WTC11 (cell line): ENCODE measurements at regions not wholly inside any gene's neighbourhood (a gene's known extent, or its start where the extent isn't known, plus 50 kb on each side); places are given as distances from the start of the nearest gene placed in this dataset.

Source experiments
- ATAC-seq: fragments of 200-7000 bp; cut with Tn5 transposase; 2 replicates; pipeline ENCODE4 v1.10.0; 2021; ENCODE audit warnings: mild to moderate bottlenecking, moderate library complexity
- CTCF ChIA-PET: fragments of 300-600 bp; sonication (Branson Sonifier 250); formaldehyde crosslinking; loops from one replicate; lab custom pipeline; 2021; ENCODE audit warnings: antibody characterized with exemption; lab: Charles Lee
- POLR2A ChIA-PET: fragments of 350-600 bp; sonication (Branson Sonifier 250); formaldehyde crosslinking; loops from one replicate; lab custom pipeline; 2021; ENCODE audit warnings: antibody characterized with exemption; lab: Charles Lee
- DNase-seq: peaks from one replicate; pipeline ENCODE4 v3.0.0; 2021; ENCODE audit warnings: low spot score
- H3K27ac Mint-ChIP-seq: 2 replicates; pipeline ENCODE4 v1.8.0; 2021; ENCODE audit warnings: mixed read lengths
- H3K27me3 Mint-ChIP-seq: 2 replicates; pipeline ENCODE4 v1.8.0; 2021; ENCODE audit warnings: low read depth, mild to moderate bottlenecking, moderate library complexity, mixed read lengths
- H3K36me3 Mint-ChIP-seq: 2 replicates; pipeline ENCODE4 v1.8.0; 2021; ENCODE audit warnings: mixed read lengths
- H3K4me1 Mint-ChIP-seq: 2 replicates; pipeline ENCODE4 v1.8.0; 2022; ENCODE audit warnings: mixed read lengths
- H3K4me3 Mint-ChIP-seq: 2 replicates; pipeline ENCODE4 v1.8.0; 2021; ENCODE audit warnings: mild to moderate bottlenecking, moderate library complexity, mixed read lengths
- H3K9me3 Mint-ChIP-seq: 2 replicates; pipeline ENCODE4 v1.8.0; 2021; ENCODE audit warnings: mixed read lengths
- AFF4 ChIP-seq: sonication (generic); formaldehyde crosslinking; IDR thresholded peaks from 2 replicates; pipeline ENCODE4 v1.8.1; 2023; ENCODE audit warnings: mild to moderate bottlenecking, missing genetic modification reagents, borderline replicate concordance
- ATF2 ChIP-seq: sonication (generic); formaldehyde crosslinking; IDR thresholded peaks from 2 replicates; pipeline ENCODE4 v1.8.1; 2022; ENCODE audit warnings: low read depth, missing genetic modification reagents, borderline replicate concordance
- ELF4 ChIP-seq: sonication (generic); formaldehyde crosslinking; IDR thresholded peaks from 2 replicates; pipeline ENCODE4 v1.8.1; 2022; ENCODE audit warnings: low read depth, mild to moderate bottlenecking, moderate library complexity, missing genetic modification reagents
- EMX1 ChIP-seq: fragments of 250-450 bp; sonication (Bioruptor Pico); IDR thresholded peaks from 2 replicates; pipeline ENCODE4 v1.8.0; 2021; ENCODE audit warnings: mild to moderate bottlenecking
- MXD4 ChIP-seq: fragments of 250-450 bp; sonication (Bioruptor Pico); IDR thresholded peaks from 2 replicates; pipeline ENCODE4 v1.8.0; 2021; ENCODE audit warnings: mild to moderate bottlenecking, moderate library complexity, borderline replicate concordance
- NFYB ChIP-seq: sonication (generic); formaldehyde crosslinking; conservative IDR thresholded peaks from 2 replicates; pipeline ENCODE4 v1.8.0; 2022; ENCODE audit warnings: low read depth, missing genetic modification reagents
- NR1H2 ChIP-seq: sonication (generic); formaldehyde crosslinking; IDR thresholded peaks from 2 replicates; pipeline ENCODE4 v1.9.0; 2021; ENCODE audit warnings: mild to moderate bottlenecking, moderate library complexity, missing genetic modification reagents
- PREB ChIP-seq: sonication (generic); formaldehyde crosslinking; IDR thresholded peaks from 2 replicates; pipeline ENCODE4 v1.8.1; 2022; ENCODE audit warnings: mild to moderate bottlenecking, missing genetic modification reagents, moderate library complexity, borderline replicate concordance
- SMAD4 ChIP-seq: sonication (generic); formaldehyde crosslinking; IDR thresholded peaks from 2 replicates; pipeline ENCODE4 v1.8.0; 2022; ENCODE audit warnings: mild to moderate bottlenecking, missing genetic modification reagents
- ZNF138 ChIP-seq: sonication (generic); formaldehyde crosslinking; conservative IDR thresholded peaks from 2 replicates; pipeline ENCODE4 v1.8.1; 2022; ENCODE audit warnings: mild to moderate bottlenecking, moderate library complexity, missing genetic modification reagents
- TF ChIP-seq, protein P1 (sequence below): sonication (generic); formaldehyde crosslinking; IDR thresholded peaks from 2 replicates; pipeline ENCODE4 v1.8.1; 2023; ENCODE audit warnings: mild to moderate bottlenecking, moderate library complexity, missing genetic modification reagents
- TF ChIP-seq, protein P2 (sequence below): sonication (generic); formaldehyde crosslinking; IDR thresholded peaks from 2 replicates; pipeline ENCODE4 v1.8.0; 2022; ENCODE audit warnings: mild to moderate bottlenecking, missing genetic modification reagents
- TF ChIP-seq, protein P3 (sequence below): fragments of 250-450 bp; sonication (Bioruptor Pico); IDR thresholded peaks from 2 replicates; pipeline ENCODE4 v2.1.2; 2022; ENCODE audit warnings: mild to moderate bottlenecking, moderate library complexity
- TF ChIP-seq, protein P4 (sequence below): sonication (generic); formaldehyde crosslinking; IDR thresholded peaks from 2 replicates; pipeline ENCODE4 v1.8.1; 2023; ENCODE audit warnings: mild to moderate bottlenecking, missing genetic modification reagents

GRCh38 chr2:8522687-8523086 lies 159.2 kb upstream of the ID2 start (continued):
- TF ChIP-seq, protein P1, sequence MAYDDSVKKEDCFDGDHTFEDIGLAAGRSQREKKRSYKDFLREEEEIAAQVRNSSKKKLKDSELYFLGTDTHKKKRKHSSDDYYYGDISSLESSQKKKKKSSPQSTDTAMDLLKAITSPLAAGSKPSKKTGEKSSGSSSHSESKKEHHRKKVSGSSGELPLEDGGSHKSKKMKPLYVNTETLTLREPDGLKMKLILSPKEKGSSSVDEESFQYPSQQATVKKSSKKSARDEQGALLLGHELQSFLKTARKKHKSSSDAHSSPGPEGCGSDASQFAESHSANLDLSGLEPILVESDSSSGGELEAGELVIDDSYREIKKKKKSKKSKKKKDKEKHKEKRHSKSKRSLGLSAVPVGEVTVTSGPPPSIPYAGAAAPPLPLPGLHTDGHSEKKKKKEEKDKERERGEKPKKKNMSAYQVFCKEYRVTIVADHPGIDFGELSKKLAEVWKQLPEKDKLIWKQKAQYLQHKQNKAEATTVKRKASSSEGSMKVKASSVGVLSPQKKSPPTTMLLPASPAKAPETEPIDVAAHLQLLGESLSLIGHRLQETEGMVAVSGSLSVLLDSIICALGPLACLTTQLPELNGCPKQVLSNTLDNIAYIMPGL (CRISPR knock-in tag): no peak
- TF ChIP-seq NR1H2 (CRISPR knock-in tag): no peak
- no peak for TF ChIP-seq EMX1 (CRISPR knock-in tag)
- TF ChIP-seq, protein P2, sequence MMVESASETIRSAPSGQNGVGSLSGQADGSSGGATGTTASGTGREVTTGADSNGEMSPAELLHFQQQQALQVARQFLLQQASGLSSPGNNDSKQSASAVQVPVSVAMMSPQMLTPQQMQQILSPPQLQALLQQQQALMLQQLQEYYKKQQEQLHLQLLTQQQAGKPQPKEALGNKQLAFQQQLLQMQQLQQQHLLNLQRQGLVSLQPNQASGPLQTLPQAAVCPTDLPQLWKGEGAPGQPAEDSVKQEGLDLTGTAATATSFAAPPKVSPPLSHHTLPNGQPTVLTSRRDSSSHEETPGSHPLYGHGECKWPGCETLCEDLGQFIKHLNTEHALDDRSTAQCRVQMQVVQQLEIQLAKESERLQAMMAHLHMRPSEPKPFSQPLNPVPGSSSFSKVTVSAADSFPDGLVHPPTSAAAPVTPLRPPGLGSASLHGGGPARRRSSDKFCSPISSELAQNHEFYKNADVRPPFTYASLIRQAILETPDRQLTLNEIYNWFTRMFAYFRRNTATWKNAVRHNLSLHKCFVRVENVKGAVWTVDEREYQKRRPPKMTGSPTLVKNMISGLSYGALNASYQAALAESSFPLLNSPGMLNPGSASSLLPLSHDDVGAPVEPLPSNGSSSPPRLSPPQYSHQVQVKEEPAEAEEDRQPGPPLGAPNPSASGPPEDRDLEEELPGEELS (CRISPR knock-in tag): no peak
- TF ChIP-seq ZNF138 (CRISPR knock-in tag): no peak

DNA sequence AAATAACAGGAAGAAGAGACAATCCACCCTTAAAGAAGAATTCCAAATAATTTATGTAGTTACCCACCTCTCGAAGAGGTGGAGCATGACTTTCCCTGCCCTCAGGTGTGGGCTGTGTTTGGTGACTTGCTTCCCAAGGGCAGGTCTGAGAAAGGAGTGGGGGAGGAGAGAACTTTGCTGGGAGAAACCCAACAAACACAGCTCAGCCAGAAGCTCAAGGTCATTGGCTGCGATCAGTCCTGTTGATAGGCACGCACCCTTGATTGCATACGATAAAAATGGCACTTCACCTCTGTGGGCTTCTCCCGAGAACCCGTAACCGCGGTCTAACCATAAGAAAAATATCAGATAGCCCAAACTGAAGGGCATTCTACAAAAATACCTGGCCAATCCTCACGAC lies 157.5 kb upstream of the ID2 start:
- no peak for ATAC-seq
- DNase-seq: no peak
- Mint-ChIP-seq H3K9me3 (peaks cover 5% of the 10 kb centered on the region; the same call in 1 of the 2 replicates), H3K4me1 (peaks cover 31% of the 10 kb centered on the region), H3K36me3 (no peaks in the 10 kb centered on the region), H3K27me3 (no peaks in the 10 kb centered on the region), H3K27ac (no peak overlapping the region), H3K4me3 (no peak overlapping the region)
- ChIA-PET CTCF (no interaction called here), POLR2A (no interaction called here)
- TF ChIP-seq NFYB (CRISPR knock-in tag) (no peak), PREB (CRISPR knock-in tag) (no peak), SMAD4 (CRISPR knock-in tag) (no peak), MXD4 (CRISPR knock-in tag) (no peak), ELF4 (no peak), AFF4 (CRISPR knock-in tag) (no peak), ATF2 (CRISPR knock-in tag) (no peak)
- TF ChIP-seq, protein P3, sequence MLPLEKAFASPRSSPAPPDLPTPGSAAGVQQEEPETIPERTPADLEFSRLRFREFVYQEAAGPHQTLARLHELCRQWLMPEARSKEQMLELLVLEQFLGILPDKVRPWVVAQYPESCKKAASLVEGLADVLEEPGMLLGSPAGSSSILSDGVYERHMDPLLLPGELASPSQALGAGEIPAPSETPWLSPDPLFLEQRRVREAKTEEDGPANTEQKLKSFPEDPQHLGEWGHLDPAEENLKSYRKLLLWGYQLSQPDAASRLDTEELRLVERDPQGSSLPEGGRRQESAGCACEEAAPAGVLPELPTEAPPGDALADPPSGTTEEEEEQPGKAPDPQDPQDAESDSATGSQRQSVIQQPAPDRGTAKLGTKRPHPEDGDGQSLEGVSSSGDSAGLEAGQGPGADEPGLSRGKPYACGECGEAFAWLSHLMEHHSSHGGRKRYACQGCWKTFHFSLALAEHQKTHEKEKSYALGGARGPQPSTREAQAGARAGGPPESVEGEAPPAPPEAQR (CRISPR knock-in tag): no peak
- TF ChIP-seq, protein P4, sequence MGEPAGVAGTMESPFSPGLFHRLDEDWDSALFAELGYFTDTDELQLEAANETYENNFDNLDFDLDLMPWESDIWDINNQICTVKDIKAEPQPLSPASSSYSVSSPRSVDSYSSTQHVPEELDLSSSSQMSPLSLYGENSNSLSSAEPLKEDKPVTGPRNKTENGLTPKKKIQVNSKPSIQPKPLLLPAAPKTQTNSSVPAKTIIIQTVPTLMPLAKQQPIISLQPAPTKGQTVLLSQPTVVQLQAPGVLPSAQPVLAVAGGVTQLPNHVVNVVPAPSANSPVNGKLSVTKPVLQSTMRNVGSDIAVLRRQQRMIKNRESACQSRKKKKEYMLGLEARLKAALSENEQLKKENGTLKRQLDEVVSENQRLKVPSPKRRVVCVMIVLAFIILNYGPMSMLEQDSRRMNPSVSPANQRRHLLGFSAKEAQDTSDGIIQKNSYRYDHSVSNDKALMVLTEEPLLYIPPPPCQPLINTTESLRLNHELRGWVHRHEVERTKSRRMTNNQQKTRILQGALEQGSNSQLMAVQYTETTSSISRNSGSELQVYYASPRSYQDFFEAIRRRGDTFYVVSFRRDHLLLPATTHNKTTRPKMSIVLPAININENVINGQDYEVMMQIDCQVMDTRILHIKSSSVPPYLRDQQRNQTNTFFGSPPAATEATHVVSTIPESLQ (CRISPR knock-in tag): no peak
